GM19372 (cell line): ENCODE measurements at regions not wholly inside any gene's neighbourhood (a gene's known extent, or its start where the extent isn't known, plus 50 kb on each side); places are given as distances from the start of the nearest gene placed in this dataset.
A peak's percentile ranks its signal among the peaks of the same experiment; 100 is the strongest.

Experiments
- ATAC-seq: cut with Tn5 transposase; IDR thresholded peaks from one replicate; pipeline ENCODE4 v1.9.1; 2021; ENCODE audit warnings: mild to moderate bottlenecking, low read depth, moderate library complexity; ENCODE audit not compliant: unreplicated experiment

DNA sequence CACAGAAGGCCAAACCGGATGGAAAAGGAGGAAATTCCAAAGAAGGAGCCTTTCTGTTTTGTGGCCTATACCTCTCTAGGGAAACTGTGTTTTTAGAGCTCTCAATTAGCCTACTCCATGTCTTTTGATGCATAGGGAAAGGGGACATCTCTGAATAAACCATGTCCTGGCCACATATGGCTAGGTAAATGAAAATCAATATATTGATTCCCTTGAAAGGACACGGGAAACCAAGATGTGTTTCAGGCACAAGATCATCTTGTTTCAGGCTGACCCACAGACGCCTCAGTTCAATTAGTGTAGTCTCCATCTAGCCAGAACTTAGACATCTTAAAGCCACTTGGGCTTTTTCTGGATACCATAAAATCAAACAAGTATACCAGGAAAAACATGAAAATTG is 363.1 kb downstream of the ENC1 start:
- ATAC-seq, result no peak

DNA sequence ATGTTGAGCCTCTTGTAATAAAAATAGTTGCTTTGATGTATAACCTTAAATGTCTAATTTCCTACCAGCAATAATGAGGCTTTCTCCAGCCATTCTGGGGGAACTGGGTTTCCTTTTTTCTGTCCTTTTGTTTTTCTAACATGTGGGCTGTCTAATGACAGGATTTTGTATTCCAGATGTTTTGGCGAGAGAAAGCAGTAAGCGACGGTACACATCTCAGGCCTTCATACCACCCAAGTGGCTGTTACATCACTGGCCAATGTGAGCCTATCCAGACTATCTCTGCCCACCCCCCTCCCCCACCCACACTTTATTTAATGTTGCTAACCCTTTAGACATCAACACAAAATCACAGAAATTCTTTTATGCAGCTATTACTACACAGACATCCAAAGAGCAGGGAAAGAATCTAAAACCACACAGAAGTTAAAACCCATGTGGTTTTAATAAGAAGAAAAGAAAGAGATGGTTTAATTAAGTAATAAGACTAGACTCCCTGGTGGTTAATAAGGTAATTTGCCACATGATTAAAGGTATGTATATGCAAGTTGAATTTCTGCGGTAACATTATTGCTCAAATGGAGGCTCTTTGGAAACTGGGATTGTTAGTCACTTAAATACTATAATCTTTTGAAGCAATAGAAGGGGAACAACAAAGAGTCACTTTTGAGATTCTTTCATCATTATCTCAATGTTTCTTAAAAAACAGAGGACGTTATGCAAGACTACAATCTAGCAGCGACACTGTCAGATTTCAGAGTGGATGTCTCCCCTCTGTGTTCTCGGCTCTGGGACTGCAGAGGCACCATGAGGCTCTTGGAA is 365.1 kb downstream of the ENC1 start:
- ATAC-seq, result no peak

DNA sequence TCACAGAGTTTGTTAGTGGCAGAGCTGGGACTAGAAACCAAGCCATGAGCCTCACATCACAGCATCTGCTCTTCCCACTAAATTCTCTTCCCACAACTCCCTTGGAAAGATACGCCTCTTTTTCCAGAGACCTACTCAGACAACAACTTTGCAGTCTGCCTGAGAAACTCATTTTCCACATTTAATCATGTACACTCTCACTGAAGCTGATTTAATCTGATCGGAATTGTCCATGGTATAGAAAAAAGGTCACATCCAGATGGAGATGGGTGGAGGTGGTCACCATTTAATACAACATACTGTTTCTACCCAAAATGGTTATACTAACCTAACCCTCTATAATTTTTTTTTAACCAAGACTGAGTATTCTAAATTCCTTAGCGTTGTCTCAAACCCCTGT is 366.2 kb downstream of the ENC1 start:
- no peak for ATAC-seq

DNA sequence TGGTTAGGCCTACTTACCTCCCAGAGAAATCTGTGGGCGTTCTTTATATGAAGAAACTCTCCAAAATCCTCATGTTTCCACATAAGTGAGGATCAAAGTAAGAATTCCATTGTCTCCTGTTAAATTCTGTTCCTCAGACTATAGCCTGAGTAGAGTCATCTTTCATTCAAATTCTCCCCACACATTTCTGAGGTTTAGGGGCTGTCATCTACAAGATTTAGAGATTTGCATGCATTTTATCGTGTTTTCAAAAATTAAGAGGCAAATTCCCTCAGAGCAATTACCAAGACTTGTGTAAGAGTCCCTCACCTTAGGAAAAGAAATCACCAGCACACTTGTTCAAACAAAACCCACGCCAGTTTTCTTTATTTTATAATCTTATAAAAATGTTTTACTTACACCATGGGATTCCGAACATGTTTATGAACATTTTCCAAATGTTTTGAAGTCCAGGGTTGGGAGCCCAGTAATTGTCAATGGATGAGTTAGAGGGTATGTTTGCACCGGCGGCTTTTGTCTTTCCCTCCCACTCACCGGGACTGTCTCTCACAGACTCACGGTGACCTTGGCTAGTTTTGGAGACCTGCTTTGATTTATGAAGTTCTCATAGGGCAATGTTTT is 367.6 kb downstream of the ENC1 start:
- ATAC-seq, result no peak

DNA sequence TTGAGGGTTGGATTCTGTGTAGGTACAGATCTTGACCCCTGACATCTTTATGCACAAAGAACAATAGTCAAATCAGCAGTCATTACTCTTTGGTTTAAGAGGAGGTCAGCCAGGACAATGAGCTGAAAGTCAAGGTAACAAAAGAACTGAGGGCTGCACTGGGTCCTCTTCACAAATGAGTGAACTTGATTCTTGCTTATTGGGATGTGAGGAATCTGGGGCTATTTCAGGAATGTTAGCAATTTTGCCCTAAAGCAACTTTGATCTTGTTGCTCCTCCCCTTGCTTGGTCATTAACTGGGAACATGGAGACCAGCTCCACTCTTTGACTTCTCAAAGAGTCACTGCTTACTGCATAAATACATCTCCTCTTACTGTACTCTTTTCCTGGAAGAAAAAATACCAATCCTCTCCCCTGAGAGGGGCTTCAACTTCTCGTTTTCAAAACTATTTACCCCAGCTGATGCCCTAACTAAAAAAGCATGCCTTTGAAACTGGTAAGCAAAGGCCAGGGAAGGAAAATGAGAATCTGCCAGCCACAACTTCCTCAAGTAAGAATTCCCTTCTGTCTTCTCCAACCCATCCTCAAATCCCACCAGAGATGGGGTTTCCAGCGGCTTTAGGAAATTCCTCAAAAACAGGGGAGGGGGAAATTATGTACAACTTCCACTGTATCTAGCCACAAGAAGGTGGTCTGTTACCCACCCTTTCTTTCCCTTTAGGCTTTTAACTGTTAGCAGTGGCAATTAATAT is 368.3 kb downstream of the ENC1 start:
- no peak for ATAC-seq

DNA sequence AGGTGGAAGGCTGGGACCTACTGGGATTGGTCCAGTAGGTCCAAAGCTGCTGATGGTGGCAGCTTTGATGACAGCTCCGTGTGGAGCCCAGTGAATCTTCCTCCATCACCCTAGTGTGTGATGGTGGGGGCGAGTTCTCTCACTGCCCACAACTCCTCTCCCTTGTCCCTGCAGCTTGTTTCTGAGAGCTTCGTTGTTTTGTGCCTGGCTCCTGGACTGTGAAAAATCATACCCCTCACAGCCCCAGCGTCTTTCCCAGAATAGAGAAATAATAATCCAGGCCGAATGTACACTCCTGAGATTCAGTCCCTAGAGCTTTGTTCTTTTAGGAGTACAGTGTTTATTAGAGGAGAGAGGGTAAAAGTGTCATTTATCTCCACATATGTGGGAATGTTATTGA is 372.2 kb downstream of the ENC1 start:
- no peak for ATAC-seq

DNA sequence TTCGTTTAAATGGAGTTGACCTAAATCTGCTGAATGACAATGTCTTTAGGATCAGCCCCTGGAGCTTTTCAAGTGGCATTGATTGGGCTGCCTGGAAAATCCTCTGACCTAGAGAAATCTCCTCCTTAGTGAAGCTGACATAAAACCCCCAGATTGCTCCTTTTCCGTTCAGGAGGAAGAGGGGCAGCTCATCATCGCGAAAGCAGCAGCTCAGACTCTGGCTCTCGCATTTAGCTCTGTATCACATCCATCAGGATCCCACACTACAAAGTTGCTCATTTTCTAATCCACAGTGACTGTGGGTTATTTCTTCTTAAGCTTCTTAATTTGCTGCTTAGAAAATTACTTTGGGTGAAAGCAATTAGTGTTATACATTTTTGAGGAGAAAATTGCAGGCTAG is 373.7 kb downstream of the ENC1 start:
- ATAC-seq, result no peak

DNA sequence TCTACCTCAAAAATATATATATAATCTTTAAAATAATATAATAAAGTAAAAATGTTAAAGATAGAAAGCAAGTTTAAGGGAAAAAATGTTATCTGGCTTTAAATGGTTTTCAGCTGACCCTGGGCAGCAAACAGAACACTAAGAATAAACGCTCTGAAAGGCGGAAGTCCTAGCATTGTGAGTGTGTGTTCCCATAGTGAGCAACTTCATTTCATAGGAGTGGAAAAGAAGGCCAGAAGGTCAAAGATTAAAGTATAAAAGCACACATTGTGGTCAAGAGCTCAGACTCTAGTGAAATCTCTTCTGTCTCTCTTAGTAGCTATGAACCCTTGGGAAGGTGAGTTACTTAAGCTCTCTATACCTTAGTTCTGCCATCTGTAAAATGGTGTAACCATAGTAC is 374.4 kb downstream of the ENC1 start:
- ATAC-seq, result no peak

DNA sequence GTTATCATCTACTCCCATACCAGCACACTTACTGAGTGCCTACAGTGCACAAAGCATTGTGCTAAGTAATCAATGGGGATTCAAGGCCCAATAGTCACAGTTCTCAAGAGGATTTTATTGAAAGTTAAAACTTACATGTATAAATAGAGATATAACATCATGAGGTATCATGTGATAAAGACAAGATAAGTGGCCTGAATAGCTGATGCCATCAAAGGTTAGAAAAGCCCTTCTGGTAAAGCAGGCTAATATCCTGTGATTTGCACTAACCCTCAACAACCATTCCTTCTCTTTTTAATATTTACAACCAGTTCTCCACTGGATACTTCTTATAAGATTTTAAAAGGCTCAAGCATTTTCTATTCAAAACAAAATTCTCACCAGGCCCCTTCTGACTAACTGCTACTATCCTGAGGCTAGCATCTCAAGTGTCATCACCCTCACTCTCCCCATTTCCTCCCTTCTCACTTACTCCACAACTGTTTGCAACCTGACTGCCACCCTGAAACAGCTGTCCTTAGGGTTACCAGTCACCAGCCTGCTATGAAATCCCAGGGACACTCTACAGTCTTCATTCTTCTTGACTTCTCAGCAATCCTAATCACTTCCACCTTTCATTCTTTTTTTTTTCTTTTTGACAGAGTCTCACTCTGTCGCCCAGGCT is 377.9 kb downstream of the ENC1 start:
- no peak for ATAC-seq

DNA sequence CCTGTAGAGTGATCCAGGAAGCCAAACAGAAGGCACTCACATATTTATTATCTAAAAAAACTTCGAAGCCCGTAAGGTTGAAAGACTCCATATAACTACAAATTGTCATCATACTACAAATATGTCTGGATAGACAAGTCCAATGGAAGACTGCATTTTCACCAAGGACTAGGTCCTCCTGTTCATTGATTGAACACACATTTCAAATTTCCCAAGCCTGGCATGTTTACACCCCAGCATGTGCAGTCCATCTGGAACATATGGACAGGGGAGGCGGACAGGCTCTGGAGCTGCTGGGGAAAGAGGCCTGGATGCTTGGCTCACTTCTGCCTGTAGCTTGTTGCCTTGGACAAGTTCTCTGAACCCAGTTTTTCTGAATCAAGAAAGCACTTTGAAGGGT is 378.7 kb downstream of the ENC1 start:
- ATAC-seq, result no peak

DNA sequence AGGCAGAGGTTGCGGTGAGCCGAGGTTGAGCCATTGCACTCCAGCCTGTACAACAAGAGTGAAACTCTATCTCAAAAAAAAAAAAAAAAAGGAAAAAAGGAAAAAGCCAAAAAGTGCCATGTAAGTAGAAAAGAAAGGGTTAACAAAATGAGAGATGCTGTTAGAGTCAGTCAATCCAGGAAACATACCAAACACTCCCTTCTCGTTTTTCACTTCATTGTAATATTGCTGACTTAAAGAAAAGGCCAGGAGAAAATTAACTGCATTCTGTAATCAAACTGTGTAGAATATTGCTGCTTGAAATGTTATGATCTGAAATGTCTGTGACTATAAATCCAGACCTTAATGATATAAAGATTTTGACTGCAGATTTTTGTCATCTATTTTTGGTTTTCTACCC is 379.1 kb downstream of the ENC1 start:
- ATAC-seq, result no peak

DNA sequence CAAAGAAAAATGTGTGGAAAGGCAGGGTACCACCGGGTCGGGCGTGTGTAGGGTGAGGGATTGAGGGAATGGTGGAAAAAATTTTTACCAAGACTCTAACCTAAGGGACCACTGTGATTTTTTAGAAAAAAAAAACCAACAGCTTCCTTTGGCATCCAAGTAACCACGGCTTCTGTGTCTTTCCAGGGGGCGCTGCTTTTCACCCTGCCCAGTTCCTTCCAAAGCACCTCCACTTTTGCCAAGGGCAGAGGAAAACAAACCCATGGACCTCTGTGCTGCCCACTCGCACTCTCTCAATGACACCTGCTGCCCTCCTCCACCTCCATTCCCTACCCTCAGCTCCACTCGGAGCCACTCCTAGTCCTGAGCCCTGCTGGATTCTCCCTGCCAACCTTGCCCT is 381.0 kb downstream of the ENC1 start:
- ATAC-seq, result no peak

DNA sequence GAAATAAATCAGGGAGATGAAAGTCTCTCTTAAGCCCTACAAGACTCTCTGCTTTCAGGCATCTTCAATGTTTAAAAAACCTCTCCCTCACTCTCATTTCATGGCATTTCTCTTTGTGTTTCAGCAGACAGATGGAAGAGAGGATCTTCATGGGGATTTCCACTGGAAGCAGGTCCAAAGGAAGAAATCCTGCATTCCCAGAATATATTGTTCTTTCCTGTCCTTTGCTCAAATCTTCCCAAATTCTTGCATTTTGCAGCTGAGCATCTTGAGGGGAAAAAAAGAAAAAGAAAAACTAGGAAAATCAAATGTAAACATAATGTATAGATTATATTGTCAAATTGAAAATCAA is 382.2 kb downstream of the ENC1 start:
- ATAC-seq, result no peak

DNA sequence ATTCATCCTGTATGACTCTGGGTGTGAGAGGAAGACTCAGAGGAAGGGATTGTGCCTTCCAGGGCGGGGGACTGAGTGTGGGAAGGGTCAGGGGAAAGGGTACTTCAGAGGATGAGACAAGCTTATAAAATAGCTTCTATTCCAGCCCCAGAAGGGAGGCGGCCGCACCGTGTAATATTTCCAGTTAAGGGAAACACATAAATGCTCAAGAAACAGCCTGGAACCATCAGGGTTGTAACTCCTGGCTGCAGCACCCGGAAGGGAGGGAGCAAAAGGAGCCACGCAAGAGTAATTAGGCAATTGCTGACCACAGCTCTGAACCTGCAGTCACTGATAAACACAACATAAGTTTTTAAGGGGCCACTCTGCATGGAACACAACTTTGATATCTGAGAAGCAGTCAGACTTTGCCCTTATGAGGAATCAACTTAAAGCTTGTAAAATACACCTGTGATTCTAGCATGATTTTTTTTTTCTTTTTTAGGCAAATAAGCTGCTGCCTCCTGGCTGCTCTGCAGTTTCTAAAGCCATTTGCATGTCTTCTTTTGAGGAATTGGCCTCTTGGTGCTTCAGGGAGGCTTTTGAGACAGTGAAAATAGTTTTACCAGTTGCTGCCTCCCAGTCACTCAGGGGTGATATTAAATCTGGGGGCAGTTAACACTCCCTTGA is 382.7 kb downstream of the ENC1 start:
- peak; percentile 53 for ATAC-seq

DNA sequence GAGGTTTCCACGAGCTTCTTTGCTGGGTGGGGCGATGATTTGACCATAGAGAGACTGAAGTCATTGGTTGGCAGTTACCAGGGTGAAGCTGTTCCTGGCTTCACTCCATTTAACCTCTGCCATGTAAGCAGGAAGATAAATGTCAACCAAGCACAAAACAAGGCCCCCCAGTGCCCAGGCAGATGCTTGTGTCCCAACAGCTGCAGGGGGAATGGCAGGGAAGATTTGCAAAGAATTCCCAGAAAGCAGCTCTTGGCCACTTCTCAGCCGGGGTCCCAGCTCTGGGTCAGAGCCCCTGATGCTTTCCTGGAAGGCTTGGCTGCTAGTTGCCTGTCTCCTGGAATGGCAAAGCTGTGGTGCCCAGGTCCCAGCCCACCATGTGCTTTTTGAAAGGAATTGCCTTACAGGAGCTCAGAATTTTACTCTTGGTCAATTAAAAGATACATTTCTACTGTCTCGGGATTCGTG is 383.4 kb downstream of the ENC1 start:
- no peak for ATAC-seq

DNA sequence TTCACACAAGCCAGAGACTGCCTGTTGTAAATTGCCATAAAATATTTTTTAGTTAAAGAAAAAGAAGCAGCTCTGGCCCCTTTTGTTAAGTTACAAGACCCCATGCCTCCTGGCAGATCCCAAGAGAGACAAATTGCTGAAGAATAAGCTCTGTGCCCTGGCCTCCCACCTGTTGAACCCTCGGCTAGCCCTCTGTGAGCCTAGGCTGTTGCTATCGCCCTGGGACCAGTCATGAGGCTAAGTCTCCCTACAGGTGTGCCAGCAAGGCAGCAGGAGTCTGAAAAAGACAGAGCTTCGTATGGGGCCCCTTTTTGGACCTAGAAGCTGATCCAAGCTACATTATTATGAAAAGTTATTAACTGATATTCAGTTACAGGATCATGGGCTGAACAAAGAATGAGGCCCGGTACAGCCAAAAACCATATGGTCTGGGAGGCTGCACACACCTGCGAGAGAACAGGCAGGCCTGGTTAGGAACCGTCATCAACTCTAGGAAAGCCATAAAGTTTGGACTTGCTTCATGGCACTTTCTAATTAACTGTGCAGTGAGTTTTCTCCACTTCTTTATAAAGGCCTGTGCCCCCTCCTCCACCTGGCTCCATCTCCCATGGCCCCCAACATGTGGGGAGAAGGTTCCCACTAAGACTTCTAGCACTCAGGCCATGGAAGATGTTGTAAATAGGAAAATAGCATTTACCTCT is 384.7 kb downstream of the ENC1 start:
- ATAC-seq, result no peak

DNA sequence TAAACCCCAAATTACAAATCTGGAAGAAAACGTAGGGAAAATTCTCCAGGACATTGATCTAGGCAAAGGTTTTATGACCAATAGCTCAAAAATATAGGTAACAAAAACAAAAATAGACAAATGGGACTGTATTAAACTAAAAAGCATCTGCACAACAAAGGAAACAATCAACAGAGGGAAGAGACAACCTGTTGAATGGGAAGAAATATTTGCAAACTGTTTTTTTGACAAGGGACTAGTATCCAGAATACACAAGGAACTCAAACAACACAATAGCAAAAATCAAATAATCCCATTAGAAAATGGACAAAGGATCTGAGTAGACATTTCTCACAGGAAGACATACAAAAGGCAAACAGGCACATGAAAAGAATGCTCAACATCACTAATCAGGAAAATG is 386.3 kb downstream of the ENC1 start:
- no peak for ATAC-seq

DNA sequence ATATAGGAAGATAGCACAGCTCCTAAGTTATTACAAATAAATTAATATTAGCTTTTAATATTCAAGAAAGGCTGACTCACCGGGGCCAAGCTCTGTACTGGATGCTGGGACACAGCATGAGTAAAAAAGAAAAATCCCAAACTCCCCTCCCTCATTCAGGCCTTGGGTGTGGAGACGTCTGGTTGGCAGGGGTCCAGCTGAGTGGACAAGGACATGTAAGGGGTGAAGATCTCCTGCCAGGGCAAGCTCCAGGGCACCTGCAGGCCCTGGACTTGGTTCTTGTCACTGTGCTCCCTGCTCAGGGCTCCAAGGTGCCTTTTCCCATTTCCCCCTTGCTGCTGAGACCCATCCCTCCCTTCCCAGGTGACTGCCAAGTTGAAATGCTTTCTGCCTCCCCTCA is 388.5 kb downstream of the ENC1 start:
- no peak for ATAC-seq

DNA sequence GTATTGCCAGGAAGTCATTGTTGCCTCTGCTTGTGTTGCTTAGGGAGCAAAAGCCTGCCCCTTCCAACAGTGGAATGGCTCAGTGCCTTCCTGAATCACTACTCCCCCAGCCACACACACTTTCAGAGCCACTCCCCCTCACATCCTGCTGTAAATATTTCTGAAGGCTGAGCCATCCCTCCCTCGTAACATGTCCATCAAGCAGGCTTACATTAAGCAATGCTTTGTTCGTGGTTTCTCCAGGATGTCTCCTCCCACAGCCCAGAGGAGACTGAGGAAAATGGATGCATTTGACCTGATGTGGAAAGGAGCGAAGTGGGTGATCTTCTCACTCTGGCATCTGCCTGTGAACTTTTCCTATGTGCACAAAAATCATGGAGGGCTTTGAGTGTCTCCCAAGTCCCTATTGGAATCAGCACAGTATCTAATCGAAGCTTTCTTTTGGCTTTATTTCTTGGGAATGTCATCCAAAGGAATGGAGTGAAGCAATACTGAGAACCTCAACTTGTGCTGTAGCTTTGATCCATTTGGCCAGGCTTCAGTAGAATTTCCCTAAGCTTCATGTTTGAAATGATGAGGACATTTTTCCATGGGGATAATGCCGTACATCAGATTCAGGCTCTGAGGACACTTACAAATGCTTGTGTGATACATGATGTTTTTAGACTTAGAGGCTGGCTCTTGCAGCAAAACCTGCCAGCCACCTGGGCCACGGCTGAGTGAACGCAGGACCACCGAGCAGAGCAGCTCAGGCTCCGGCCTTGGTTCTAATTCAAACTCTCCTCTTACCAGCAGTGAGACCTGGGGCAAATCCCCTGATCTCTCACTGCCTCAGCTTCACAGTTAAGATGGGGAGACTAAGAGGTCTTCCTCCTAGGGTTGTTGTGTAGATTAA is 389.1 kb downstream of the ENC1 start:
- no peak for ATAC-seq
